GM12892 (cell line): ENCODE measurements at regions not wholly inside any gene's neighbourhood (a gene's known extent, or its start where the extent isn't known, plus 50 kb on each side); places are given as distances from the start of the nearest gene placed in this dataset.

ENCODE experiments used
- POLR2A ChIP-seq: IDR thresholded peaks from 2 replicates; pipeline ENCODE4 v1.6.1; 2011; ENCODE audit warnings: low read depth, low read length, control low read depth
- POLR2AphosphoS5 ChIP-seq: IDR thresholded peaks from 2 replicates; pipeline ENCODE4 v1.6.1; 2011; ENCODE audit warnings: low read depth, low read length, control low read depth

DNA sequence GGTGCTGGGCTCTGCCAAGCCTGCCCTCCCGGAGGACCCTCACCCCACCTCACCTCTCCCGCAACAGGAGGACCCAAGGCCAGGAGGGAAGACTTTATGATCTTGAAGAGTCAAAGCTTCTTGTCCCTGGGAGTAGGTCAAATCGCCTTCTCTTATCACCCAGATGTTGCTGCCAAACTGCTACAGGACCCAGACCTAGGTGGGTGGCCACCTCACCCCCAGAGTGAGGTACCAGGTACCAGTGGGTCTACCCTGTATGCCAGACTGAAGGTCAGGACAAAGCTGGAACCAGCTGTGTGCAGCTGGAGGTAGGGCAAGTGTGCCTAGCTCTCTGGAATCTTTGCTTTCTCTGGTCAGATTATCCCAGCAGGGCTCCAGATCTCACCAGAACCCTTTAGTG lies 197.2 kb downstream of the ZFP36L2 start:
- no peak for TF ChIP-seq POLR2A
- no peak for TF ChIP-seq POLR2AphosphoS5
